SK-N-SH (cell line): ENCODE measurements at regions not wholly inside any gene's neighbourhood (a gene's known extent, or its start where the extent isn't known, plus 50 kb on each side); places are given as distances from the start of the nearest gene placed in this dataset.

Source experiments
- CTCF ChIA-PET: fragments of 300-600, 350-600 bp; formaldehyde crosslinking; extraction: SDS; loops from one replicate; lab custom pipeline; 2021; lab: Yijun Ruan, JAX
- POLR2A ChIA-PET: fragments of 350-600 bp; sonication (Branson Sonifier 250); formaldehyde crosslinking; extraction: SDS; loops from one replicate; lab custom pipeline; 2020; ENCODE audit warnings: antibody characterized with exemption, inconsistent platforms; lab: Yijun Ruan, JAX
- DNase-seq: peaks from one replicate; pipeline ENCODE4 v3.0.0; 2012
- H2AFZ ChIP-seq: fragments of 200-600 bp; sonication (generic); 2 replicates; pipeline ENCODE4 v1.8.1; 2016; ENCODE audit warnings: antibody characterized with exemption, mild to moderate bottlenecking, low read depth
- H3F3A ChIP-seq: fragments of 200-600 bp; sonication (generic); replicated peaks from 2 replicates; pipeline ENCODE3; 2016; ENCODE audit warnings: antibody characterized with exemption, mild to moderate bottlenecking; ENCODE audit not compliant: insufficient read depth
- H3K27ac ChIP-seq, 2 experiments: fragments of 200-500 bp in 1 of 2; fragments of 200-600 bp in 1 of 2; sonication (Bioruptor generic) in 1 of 2; sonication (generic), shearing (Covaris generic) in 1 of 2; 2 replicates each; pipeline versions ENCODE4 v1.5.1 to v1.6.1; 2014 to 2016; ENCODE audit warnings: low read depth in 2 of 2, inconsistent platforms in 1 of 2, low read length in 1 of 2, mild to moderate bottlenecking in 1 of 2, mixed read lengths in 1 of 2
- H3K27me3 ChIP-seq: fragments of 200-600 bp; sonication (generic), shearing (Covaris generic); 2 replicates; pipeline ENCODE4 v1.6.1; 2016; ENCODE audit warnings: mixed run types; ENCODE audit not compliant: insufficient read depth
- H3K36me3 ChIP-seq, 2 experiments: fragments of 200-500 bp in 1 of 2; fragments of 200-600 bp in 1 of 2; sonication (Bioruptor generic) in 1 of 2; sonication (generic) in 1 of 2; replicated peaks in 1 of 2; 2 replicates each; pipeline versions ENCODE3 to v1.5.1; 2014 to 2016; ENCODE audit warnings: low read length in 1 of 2, mild to moderate bottlenecking in 1 of 2; ENCODE audit not compliant: insufficient read depth in 2 of 2, control insufficient read depth in 1 of 2
- H3K4me1 ChIP-seq, 2 experiments: fragments of 200-500 bp in 1 of 2; fragments of 200-600 bp in 1 of 2; sonication (Bioruptor generic) in 1 of 2; sonication (generic), shearing (Covaris generic) in 1 of 2; 2 replicates each; pipeline versions ENCODE4 v1.5.1 to v1.6.1; 2014 to 2016; ENCODE audit warnings: low read depth in 1 of 2, low read length in 1 of 2, mixed run types in 1 of 2; ENCODE audit not compliant: insufficient read depth in 2 of 2, control insufficient read depth in 1 of 2
- H3K4me2 ChIP-seq: fragments of 200-600 bp; sonication (generic), shearing (Covaris generic); 2 replicates; pipeline ENCODE4 v1.6.1; 2017; ENCODE audit warnings: mixed run types
- H3K4me3 ChIP-seq, 2 experiments: fragments of 200-500 bp in 1 of 2; fragments of 200-600 bp in 1 of 2; sonication (Bioruptor generic) in 1 of 2; sonication (generic), shearing (Covaris generic) in 1 of 2; 2 replicates each; pipeline versions ENCODE4 v1.5.1 to v1.8.1; 2014 to 2016; ENCODE audit warnings: low read depth in 2 of 2, inconsistent platforms in 1 of 2, low read length in 1 of 2, mild to moderate bottlenecking in 1 of 2, mixed read lengths in 1 of 2, moderate library complexity in 1 of 2
- H3K79me2 ChIP-seq: fragments of 200-600 bp; sonication (generic); 2 replicates; pipeline ENCODE4 v1.8.1; 2017; ENCODE audit warnings: mild to moderate bottlenecking; ENCODE audit not compliant: insufficient read depth
- H3K9ac ChIP-seq: fragments of 200-600 bp; sonication (generic); 2 replicates; pipeline ENCODE4 v1.6.1; 2017; ENCODE audit warnings: mixed run types
- H3K9me2 ChIP-seq: fragments of 200-600 bp; sonication (generic); 2 replicates; pipeline ENCODE4 v1.6.1; 2017; ENCODE audit warnings: mixed run types
- H3K9me3 ChIP-seq: fragments of 200-600 bp; sonication (generic); 2 replicates; pipeline ENCODE4 v1.6.1; 2017; ENCODE audit warnings: mixed run types, mild to moderate bottlenecking, moderate library complexity
- H4K20me1 ChIP-seq: fragments of 200-600 bp; sonication (generic); 2 replicates; pipeline ENCODE4 v1.6.1; 2017; ENCODE audit warnings: mild to moderate bottlenecking, mixed run types; ENCODE audit not compliant: insufficient read depth
- CTCF ChIP-seq: fragments of 200-600 bp; sonication (generic); IDR thresholded peaks from 2 replicates; pipeline ENCODE4 v1.6.1; 2017; ENCODE audit warnings: antibody characterized with exemption, mild to moderate bottlenecking, moderate library complexity
- EP300 ChIP-seq, 2 experiments: IDR thresholded peaks; 2 replicates each; pipeline versions ENCODE4 v1.4.0 to v1.6.1; 2012; ENCODE audit warnings: borderline replicate concordance in 1 of 2, low read depth in 1 of 2, low read length in 1 of 2
- FOSL2 ChIP-seq: IDR thresholded peaks from 2 replicates; pipeline ENCODE4 v1.4.0; 2012; ENCODE audit warnings: low read depth, mild to moderate bottlenecking, moderate library complexity, borderline replicate concordance
- FOXJ3 ChIP-seq: sonication (generic); formaldehyde crosslinking; IDR thresholded peaks from 2 replicates; pipeline ENCODE4 v1.5.1; 2020; ENCODE audit warnings: mild to moderate bottlenecking, missing genetic modification reagents
- GATA2 ChIP-seq: sonication (generic); formaldehyde crosslinking; IDR thresholded peaks from 2 replicates; pipeline ENCODE4 v1.5.0; 2020; ENCODE audit warnings: mild to moderate bottlenecking, missing genetic modification reagents
- IRF3 ChIP-seq: fragments of 150-350 bp; IDR thresholded peaks from 2 replicates; pipeline ENCODE4 v1.6.1; 2016; ENCODE audit warnings: mild to moderate bottlenecking, low read depth, low read length
- MEF2A ChIP-seq: IDR thresholded peaks from 2 replicates; pipeline ENCODE4 v1.4.0; 2012; ENCODE audit warnings: low read depth, borderline replicate concordance
- NRF1 ChIP-seq: IDR thresholded peaks from 2 replicates; pipeline ENCODE4 v1.6.1; 2012; ENCODE audit warnings: low read depth, mild to moderate bottlenecking, low read length
- POLR2AphosphoS5 ChIP-seq: IDR thresholded peaks from 2 replicates; pipeline ENCODE4 v1.6.1; 2012; ENCODE audit warnings: low read depth, low read length
- RCOR1 ChIP-seq: fragments of 150-350 bp; IDR thresholded peaks from 2 replicates; pipeline ENCODE4 v1.6.1; 2017; ENCODE audit warnings: antibody characterized with exemption, low read length
- RFX5 ChIP-seq: IDR thresholded peaks from 2 replicates; pipeline ENCODE4 v1.6.1; 2012; ENCODE audit warnings: mild to moderate bottlenecking, improper control_type of control experiment, low read length
- RXRA ChIP-seq: IDR thresholded peaks from 2 replicates; pipeline ENCODE4 v1.4.0; 2012; ENCODE audit warnings: low read depth, mild to moderate bottlenecking, borderline replicate concordance
- SMC3 ChIP-seq: IDR thresholded peaks from 2 replicates; pipeline ENCODE4 v1.6.1; 2012; ENCODE audit warnings: low read depth, low read length, improper control_type of control experiment
- TAF1 ChIP-seq: IDR thresholded peaks from 2 replicates; pipeline ENCODE4 v1.6.1; 2012; ENCODE audit warnings: low read depth, mild to moderate bottlenecking, low read length, moderate library complexity, borderline replicate concordance
- TEAD4 ChIP-seq: IDR thresholded peaks from 2 replicates; pipeline ENCODE4 v1.4.0; 2012; ENCODE audit warnings: mild to moderate bottlenecking, borderline replicate concordance; ENCODE audit not compliant: insufficient read depth
- USF1 ChIP-seq: IDR thresholded peaks from 2 replicates; pipeline ENCODE4 v1.4.0; 2012; ENCODE audit warnings: low read depth, borderline replicate concordance
- ZBTB33 ChIP-seq: IDR thresholded peaks from 2 replicates; pipeline ENCODE4 v1.4.0; 2012; ENCODE audit warnings: low read depth, borderline replicate concordance
- WGBS: methylation state at CpG from one replicate; pipeline ENCODE4 v1.1.6; 2017; ENCODE audit warnings: low lambda C conversion rate; 5-methylcytosine and 5-hydroxymethylcytosine counted together

- no peak overlapping the region for H2AFZ ChIP-seq
- H3K27ac ChIP-seq = no peak overlapping the region
- ChIA-PET POLR2A (no interaction called here), CTCF (interaction anchor here (1.0 kb wide), 1 partner anchor 11 kb away, joined by 3 read pairs; no protein-coding TSS in a partner anchor)
- 37% methylated on average over 6 of the region's 6 CpGs for WGBS
- DNase-seq = no peak
- no peak overlapping the region for H3K9ac ChIP-seq
- H3K9me2 ChIP-seq = no peaks in the 10 kb centered on the region
- H3F3A ChIP-seq = no peaks in the 10 kb centered on the region
- H3K4me3 ChIP-seq = no peak overlapping the region
- no peak for TF ChIP-seq CTCF
- no peak for TF ChIP-seq TEAD4
- no peak for TF ChIP-seq SMC3
- TF ChIP-seq FOSL2 = no peak
- TF ChIP-seq POLR2AphosphoS5 = no peak
- TF ChIP-seq TAF1 = no peak
- no peak for TF ChIP-seq NRF1
- no peak for TF ChIP-seq FOXJ3
- TF ChIP-seq RCOR1 = no peak
- TF ChIP-seq MEF2A = no peak
- no peak for TF ChIP-seq IRF3
- H3K4me1 ChIP-seq = no peaks in the 10 kb centered on the region
- no peaks in the 10 kb centered on the region for H3K27me3 ChIP-seq
- H3K36me3 ChIP-seq = no peaks in the 10 kb centered on the region
- H3K79me2 ChIP-seq = no peaks in the 10 kb centered on the region
- H4K20me1 ChIP-seq = no peaks in the 10 kb centered on the region
- no peaks in the 10 kb centered on the region for H3K9me3 ChIP-seq
- no peak overlapping the region for H3K4me2 ChIP-seq
Measured at GRCh38 chr12:113659015-113659414, 187.3 kb upstream of the LHX5 start.

GRCh38 chr12:113658006-113658655 is 186.5 kb upstream of the LHX5 start:
- Histone ChIP-seq H3K79me2 (no peaks in the 10 kb centered on the region), H4K20me1 (no peaks in the 10 kb centered on the region), H3F3A (no peaks in the 10 kb centered on the region), H3K4me1 (no peaks in the 10 kb centered on the region), H3K9me2 (no peaks in the 10 kb centered on the region), H3K27me3 (no peaks in the 10 kb centered on the region), H3K36me3 (no peaks in the 10 kb centered on the region), H2AFZ (no peak overlapping the region), H3K4me3 (no peak overlapping the region), H3K4me2 (no peak overlapping the region), H3K9ac (no peak overlapping the region), H3K9me3 (no peaks in the 10 kb centered on the region), H3K27ac (no peak overlapping the region)
- POLR2A ChIA-PET = no interaction called here
- 0% methylated on average over 1 of the region's 1 CpG for WGBS
- CTCF ChIA-PET = interaction anchor here (2.6 kb wide), 1 partner anchor 10 kb away, joined by 7 read pairs; no protein-coding TSS in a partner anchor
- DNase-seq = no peak
- TF ChIP-seq GATA2 (no peak), SMC3 (no peak), RFX5 (no peak), USF1 (no peak), ZBTB33 (no peak), RXRA (no peak), EP300 (IDR thresholded peaks at IDR 0.05; ENCODE audit: borderline replicate concordance in 1 of 2, low read depth in 1 of 2, low read length in 1 of 2) (no peak)
